AG09319 (cell line): ENCODE measurements at regions not wholly inside any gene's neighbourhood (a gene's known extent, or its start where the extent isn't known, plus 50 kb on each side); places are given as distances from the start of the nearest gene placed in this dataset.

Source experiments
- DNase-seq: peaks from one replicate; pipeline ENCODE4 v3.0.0-alpha.2; 2010; ENCODE audit warnings: low read depth; ENCODE audit errors: extremely low read depth
- CTCF ChIP-seq: IDR thresholded peaks from 2 replicates; pipeline ENCODE4 v1.5.1; 2011; ENCODE audit warnings: low read depth, mild to moderate bottlenecking, inconsistent platforms, low read length, moderate library complexity

- TF ChIP-seq CTCF: no peak
- DNase-seq: no peak
These were observed 69.2 kb upstream of the CDYL start for GRCh38 chr6:4707011-4707410.

GRCh38 chr6:4705809-4706208 lies 70.4 kb upstream of the CDYL start:
- TF ChIP-seq CTCF: no peak
- no peak for DNase-seq

- no peak for TF ChIP-seq CTCF
- DNase-seq: no peak
These were observed 72.8 kb upstream of the CDYL start for GRCh38 chr6:4703382-4703781.

GRCh38 chr6:4698901-4699659 lies 77.1 kb upstream of the CDYL start:
- TF ChIP-seq CTCF: no peak
- no peak for DNase-seq

GRCh38 chr6:4693173-4693970 lies 82.8 kb upstream of the CDYL start:
- DNase-seq: no peak

GRCh38 chr6:4692664-4693063 lies 83.5 kb upstream of the CDYL start:
- DNase-seq: no peak
- TF ChIP-seq CTCF: no peak

More at GRCh38 chr6:4693173-4693970, 82.8 kb upstream of the CDYL start:
- no peak for TF ChIP-seq CTCF
